ENCODE measurements at regions not wholly inside any gene's neighbourhood (a gene's known extent, or its start where the extent isn't known, plus 50 kb on each side); places are given as distances from the start of the nearest gene placed in this dataset.

- no peak for DNase-seq (ENCODE audit: low read depth)
Observed at GRCh38 chr11:119793335-119793984, 64.5 kb upstream of the NECTIN1 start.

DNA sequence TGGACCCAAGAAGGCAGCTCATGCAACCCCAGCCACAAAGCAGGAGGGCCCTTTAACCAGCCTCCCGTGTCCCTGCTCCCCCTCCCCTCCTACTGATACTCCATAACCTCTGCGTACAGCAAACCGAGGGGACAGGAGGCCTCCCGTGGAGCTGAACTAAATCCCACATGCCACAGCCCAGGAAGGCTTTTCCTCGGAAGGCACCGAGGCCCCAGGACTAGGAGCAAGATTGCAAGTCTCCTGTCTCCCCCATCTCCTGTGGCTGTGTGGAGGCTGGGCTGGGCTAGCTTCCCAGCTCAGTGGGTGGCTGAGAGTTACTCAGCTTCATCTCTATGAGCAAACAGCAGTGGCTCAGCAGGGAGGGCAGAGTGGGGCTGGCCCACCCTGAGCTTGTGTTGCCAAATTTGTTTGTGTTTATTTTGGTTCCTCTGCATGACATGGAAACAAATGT lies 62.7 kb upstream of the NECTIN1 start:
- DNase-seq (ENCODE audit: low read depth): peak; percentile 31

DNA sequence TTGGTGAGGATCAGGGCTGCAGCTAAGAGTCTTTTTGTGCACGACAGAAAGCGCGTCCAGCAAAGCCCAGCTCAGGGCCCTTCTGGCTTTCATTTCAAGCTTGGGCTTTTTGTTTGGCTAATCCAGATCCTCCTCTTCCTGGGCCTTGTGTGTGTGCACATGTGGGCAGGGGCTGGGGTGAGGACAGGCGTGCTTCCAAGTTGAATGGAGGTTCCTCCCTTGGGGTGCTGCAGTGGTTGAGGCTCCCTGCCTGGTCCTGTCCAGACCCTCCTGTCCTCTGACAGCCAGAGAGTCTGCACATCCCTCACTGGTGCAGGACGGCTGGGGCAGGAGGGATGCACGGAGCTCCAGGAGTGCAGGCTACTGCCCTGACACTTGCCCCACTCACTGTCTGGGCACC lies 62.0 kb upstream of the NECTIN1 start:
- DNase-seq (ENCODE audit: low read depth): no peak

DNA sequence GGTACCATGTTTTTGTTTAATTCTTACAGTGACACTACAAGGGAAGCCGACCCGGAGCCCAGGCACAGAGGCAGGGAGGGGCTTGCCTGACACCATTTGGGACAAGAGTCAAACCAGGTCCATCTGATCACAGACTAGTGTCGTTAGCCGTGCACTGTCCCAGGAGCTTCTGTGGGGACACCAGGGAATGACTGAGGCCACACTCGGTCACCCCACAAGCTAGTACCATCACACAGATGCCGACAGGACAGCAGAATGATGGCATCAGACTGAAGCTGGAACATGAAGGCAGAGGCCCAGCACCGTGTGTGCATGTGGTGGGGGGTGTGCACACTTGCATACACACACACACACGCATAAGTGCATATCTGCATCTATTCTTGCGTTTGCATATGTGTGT lies 61.5 kb upstream of the NECTIN1 start:
- DNase-seq (ENCODE audit: low read depth): no peak

DNA sequence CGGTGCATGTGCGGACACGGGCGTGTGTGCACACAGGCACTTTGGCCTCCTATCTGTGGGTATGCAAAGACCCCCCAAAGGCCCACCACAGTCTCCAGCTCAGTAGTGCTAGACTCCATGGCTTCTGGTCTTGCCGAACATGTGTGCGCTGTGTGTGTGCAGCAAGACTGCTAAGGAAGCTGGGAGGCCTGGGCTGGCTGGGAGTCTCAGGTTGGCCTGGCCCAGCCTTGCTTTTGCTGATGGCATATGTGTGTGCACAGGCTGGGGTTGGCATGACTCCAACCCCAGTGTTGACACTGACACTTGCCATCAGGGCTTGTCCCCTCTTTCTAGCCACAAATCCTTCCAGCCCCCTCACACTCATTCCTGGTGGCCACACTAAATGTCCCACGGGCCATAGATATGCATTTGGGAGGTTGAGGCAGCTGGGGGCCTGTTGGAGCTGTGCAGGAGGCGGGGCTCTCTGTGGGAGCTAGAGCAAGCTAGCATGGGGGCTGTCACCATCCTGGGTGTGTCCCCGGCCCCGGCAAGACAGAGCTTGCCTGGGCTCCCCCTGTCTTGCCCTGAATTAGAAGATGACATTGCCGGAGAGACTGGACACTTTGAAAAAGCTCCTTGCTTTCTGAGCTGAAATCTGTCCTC lies 60.9 kb upstream of the NECTIN1 start:
- DNase-seq (ENCODE audit: low read depth): no peak

GRCh38 chr11:119788911-119789560 lies 60.0 kb upstream of the NECTIN1 start:
- DNase-seq (ENCODE audit: low read depth): no peak

GRCh38 chr11:119788096-119788883 lies 59.3 kb upstream of the NECTIN1 start:
- DNase-seq (ENCODE audit: low read depth): no peak

GRCh38 chr11:119787074-119787461 lies 58.1 kb upstream of the NECTIN1 start:
- no peak for DNase-seq (ENCODE audit: low read depth)

GRCh38 chr11:119786431-119787073 lies 57.6 kb upstream of the NECTIN1 start:
- no peak for DNase-seq (ENCODE audit: low read depth)

DNA sequence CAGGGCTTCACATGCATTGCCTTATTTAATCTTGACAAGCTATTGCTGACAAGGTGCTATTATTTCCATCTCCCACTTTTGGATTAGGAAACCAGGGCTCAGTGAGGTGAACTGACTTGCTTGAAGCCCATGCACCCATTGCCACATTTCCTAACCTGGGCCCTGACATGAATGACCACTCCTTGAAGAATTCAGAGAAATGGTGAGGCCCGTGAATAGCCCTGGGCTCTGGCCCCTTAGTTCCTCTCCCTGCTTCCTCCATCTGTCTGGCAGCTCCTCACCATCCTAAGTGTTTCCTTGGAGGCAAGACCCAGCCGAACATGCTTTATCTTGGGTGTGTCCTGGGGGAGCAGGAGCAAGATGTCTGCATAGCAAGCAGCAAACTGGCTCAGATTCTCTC lies 56.1 kb upstream of the NECTIN1 start:
- DNase-seq (ENCODE audit: low read depth): no peak

GRCh38 chr11:119784421-119784820 lies 55.4 kb upstream of the NECTIN1 start:
- DNase-seq (ENCODE audit: low read depth): no peak

- DNase-seq (ENCODE audit: low read depth): no peak
Observed at GRCh38 chr11:119783466-119784400, 54.7 kb upstream of the NECTIN1 start.

DNA sequence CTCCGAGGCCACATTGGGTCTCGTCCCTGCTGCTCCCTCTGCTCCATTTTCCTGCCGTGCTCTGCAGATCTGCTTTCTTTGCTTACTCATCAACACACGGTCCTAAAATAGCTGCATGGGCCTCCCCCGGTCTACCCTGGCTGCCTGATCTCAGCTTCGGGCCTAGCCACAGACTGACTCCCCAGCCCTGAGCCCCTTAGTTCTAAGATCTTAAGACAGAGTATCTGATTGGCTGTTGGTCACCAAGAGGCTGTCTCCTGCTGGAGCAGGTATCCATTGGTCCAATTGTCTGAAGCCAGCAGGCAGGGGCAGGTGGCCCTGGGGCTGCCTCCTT lies 53.7 kb upstream of the NECTIN1 start:
- peak; percentile 26 for DNase-seq (ENCODE audit: low read depth)

DNA sequence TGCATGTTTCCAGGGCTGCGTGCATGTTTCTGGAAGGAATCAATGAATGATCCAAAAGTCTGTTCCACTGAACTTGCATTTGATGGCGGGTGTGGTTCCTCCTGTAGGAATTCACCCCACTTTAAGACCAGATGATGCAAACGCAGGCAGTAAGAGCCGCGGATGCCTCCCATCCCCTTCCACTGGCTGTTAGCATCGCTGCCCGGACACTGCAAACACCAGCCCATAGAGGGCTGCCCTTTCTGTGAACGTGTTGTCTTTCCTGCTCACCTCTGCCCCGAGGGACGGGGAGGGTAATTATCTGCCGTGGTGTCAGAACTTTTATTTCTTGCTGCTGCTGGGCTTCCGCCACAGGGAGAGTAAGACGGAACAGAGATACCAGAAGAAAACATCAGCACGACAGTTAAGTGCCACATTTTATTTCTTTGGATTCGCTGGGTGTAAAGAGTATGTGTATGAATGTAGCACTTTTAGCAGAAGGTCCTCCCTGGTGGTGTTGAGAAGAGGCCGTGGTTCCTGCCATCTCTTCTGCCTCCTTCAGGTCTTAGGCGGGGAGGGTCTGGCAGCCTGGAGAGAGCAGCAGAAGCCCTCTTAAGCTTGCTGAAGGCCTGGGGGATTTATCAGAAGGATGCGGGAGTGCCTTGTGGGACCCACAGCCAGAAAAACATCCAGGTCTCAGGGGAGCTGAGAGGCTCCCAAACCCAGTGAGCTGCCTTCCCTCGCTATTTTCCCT lies 53.2 kb upstream of the NECTIN1 start:
- no peak for DNase-seq (ENCODE audit: low read depth)

DNA sequence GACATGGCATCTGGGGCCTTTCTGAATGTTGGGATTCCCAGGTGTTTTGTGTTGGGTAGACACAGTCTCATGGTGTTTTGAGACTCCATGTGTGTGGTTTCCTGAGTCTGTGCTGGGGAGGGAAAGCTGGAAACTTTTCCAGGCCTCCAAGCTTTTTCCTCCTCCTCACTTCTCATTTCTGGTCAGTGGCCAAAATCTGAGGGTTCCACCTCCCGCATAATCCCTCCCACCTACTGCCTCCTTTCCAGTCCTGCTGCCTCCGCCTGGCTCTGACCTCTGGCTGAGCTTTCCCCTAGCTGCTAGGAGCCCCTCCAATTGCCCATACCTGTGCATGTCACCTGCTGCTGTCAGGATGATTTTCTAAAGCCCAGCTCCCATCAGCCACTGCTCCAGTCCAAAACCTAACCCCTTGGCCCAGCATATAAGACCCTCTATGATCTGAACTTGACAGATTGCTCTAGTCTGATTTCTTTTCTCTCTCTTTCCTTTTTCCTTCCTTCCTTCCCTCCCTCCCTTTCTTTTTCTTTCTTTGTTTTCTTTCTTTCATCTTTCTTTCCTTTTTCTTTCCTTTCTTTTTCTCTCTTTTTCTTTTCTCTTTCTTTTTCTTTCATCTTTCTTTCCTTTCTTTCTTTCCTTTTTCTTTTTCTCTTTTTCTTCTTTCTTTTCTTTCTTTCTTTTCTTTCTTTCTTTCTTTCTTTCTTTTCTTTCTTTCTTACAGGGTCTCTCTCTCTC lies 51.4 kb upstream of the NECTIN1 start:
- no peak for DNase-seq (ENCODE audit: low read depth)

DNA sequence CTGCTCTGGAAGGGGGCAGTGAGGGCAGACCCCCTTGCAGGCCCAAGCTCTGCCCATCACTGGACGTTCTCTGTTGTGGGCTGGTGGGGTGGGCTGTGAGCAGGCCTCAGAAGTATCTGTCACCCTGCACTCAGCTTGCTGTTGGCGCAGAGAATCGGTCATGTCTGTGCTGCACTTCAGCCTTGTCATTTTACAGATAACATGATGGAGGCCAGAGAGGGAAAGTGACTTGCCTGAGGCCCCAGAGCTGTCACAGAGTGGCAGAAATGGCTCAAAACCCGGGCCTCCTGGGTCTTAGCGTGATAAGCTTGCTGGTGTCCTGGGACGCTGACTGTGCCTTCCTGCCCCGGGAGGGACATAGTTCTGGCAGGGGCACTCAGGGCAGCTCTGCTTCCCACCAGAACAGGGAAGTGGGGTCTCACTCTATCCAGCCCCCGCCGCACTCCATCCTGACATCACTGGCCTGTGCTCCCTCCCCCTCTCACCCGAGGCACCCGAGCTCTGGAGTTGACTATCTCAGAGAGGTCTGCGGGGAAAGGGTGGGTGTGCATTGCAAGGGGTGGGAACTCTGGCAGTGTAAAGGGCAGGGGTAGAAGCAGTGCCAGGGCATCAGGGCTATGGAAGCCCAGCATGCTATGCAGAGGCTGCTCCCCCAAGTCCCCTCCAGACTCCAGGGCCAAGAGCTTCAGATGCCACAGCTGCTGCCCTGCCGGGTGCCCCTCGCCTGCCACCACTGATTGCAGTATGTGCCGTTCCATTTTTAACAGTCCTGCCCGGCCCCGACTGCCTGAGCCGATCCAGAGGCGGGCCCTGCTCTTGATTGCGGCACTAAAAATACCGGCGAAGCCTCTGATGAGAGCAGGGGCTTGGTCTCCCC lies 50.4 kb upstream of the NECTIN1 start:
- DNase-seq (ENCODE audit: low read depth): no peak
